ENCODE measurements at regions not wholly inside any gene's neighbourhood (a gene's known extent, or its start where the extent isn't known, plus 50 kb on each side); places are given as distances from the start of the nearest gene placed in this dataset.

- TF ChIP-seq, protein P1, sequence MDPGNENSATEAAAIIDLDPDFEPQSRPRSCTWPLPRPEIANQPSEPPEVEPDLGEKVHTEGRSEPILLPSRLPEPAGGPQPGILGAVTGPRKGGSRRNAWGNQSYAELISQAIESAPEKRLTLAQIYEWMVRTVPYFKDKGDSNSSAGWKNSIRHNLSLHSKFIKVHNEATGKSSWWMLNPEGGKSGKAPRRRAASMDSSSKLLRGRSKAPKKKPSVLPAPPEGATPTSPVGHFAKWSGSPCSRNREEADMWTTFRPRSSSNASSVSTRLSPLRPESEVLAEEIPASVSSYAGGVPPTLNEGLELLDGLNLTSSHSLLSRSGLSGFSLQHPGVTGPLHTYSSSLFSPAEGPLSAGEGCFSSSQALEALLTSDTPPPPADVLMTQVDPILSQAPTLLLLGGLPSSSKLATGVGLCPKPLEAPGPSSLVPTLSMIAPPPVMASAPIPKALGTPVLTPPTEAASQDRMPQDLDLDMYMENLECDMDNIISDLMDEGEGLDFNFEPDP (CRISPR knock-in tag; IDR thresholded peaks at IDR 0.05), result no peak
- TF ChIP-seq ESRRB (CRISPR knock-in tag; IDR thresholded peaks at IDR 0.05; ENCODE audit: borderline replicate concordance), result no peak
- TF ChIP-seq FOS (IDR thresholded peaks at IDR 0.05; ENCODE audit: extremely low read depth, insufficient read length), result no peak
- TF ChIP-seq, protein P2, sequence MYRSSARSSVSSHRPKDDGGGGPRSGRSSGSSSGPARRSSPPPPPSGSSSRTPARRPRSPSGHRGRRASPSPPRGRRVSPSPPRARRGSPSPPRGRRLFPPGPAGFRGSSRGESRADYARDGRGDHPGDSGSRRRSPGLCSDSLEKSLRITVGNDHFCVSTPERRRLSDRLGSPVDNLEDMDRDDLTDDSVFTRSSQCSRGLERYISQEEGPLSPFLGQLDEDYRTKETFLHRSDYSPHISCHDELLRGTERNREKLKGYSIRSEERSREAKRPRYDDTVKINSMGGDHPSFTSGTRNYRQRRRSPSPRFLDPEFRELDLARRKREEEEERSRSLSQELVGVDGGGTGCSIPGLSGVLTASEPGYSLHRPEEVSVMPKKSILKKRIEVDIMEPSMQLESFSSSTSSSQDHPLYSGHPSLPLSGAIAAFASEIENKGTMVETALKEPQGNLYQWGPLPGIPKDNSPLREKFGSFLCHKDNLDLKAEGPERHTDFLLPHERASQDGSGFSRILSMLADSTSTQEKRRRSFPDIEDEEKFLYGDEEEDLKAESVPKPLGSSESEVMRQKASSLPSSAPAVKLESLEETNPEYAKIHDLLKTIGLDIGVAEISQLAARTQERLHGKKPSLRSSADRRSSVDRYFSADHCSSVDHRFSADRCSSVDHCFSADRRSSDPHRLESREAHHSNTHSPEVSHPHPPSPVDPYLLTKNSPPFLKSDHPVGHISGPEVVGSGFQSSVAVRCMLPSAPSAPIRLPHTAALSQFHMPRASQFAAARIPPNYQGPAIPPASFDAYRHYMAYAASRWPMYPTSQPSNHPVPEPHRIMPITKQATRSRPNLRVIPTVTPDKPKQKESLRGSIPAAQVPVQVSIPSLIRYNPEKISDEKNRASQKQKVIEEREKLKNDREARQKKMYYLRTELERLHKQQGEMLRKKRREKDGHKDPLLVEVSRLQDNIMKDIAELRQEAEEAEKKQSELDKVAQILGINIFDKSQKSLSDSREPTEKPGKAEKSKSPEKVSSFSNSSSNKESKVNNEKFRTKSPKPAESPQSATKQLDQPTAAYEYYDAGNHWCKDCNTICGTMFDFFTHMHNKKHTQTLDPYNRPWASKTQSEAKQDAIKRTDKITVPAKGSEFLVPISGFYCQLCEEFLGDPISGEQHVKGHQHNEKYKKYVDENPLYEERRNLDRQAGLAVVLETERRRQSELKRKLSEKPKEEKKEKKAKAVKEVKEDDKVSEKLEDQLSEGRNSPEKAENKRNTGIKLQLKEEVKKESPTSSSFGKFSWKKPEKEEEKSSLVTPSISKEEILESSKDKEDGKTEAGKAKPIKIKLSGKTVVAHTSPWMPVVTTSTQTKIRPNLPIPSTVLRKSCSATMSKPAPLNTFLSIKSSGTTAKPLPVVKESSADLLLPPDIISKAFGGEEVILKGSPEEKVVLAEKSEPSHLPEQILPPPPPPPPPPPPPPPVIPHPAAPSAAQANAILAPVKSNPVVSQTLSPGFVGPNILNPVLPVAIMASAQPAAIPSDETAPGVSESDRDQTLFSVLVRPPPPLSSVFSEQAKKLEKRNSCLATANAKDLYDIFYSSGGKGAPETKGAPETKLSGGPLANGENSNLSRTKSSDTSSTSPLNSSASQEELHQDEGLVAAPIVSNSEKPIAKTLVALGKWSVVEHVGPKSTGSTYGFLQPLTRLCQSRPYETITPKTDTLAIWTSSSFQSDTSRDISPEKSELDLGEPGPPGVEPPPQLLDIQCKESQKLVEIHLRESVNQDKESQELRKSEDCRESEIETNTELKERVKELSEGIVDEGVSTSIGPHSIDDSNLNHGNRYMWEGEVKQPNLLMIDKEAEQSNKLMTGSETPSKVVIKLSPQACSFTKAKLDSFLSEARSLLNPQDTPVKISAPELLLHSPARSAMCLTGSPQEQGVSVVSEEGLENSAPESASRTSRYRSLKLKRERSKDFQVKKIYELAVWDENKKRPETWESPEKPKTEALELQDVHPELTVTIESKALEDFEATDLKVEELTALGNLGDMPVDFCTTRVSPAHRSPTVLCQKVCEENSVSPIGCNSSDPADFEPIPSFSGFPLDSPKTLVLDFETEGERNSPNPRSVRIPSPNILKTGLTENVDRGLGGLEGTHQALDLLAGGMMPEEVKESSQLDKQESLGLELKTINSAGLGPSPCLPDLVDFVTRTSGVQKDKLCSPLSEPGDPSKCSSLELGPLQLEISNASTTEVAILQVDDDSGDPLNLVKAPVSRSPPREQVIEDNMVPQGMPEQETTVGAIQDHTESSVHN (IDR thresholded peaks at IDR 0.05; ENCODE audit: borderline replicate concordance in 1 of 2, low read depth in 1 of 2), result no peak
- no peak for TF ChIP-seq CHD4 (IDR thresholded peaks at IDR 0.05; ENCODE audit: insufficient read depth, insufficient replicate concordance, low read depth, low read length, poor library complexity, severe bottlenecking)
- TF ChIP-seq, protein P3, sequence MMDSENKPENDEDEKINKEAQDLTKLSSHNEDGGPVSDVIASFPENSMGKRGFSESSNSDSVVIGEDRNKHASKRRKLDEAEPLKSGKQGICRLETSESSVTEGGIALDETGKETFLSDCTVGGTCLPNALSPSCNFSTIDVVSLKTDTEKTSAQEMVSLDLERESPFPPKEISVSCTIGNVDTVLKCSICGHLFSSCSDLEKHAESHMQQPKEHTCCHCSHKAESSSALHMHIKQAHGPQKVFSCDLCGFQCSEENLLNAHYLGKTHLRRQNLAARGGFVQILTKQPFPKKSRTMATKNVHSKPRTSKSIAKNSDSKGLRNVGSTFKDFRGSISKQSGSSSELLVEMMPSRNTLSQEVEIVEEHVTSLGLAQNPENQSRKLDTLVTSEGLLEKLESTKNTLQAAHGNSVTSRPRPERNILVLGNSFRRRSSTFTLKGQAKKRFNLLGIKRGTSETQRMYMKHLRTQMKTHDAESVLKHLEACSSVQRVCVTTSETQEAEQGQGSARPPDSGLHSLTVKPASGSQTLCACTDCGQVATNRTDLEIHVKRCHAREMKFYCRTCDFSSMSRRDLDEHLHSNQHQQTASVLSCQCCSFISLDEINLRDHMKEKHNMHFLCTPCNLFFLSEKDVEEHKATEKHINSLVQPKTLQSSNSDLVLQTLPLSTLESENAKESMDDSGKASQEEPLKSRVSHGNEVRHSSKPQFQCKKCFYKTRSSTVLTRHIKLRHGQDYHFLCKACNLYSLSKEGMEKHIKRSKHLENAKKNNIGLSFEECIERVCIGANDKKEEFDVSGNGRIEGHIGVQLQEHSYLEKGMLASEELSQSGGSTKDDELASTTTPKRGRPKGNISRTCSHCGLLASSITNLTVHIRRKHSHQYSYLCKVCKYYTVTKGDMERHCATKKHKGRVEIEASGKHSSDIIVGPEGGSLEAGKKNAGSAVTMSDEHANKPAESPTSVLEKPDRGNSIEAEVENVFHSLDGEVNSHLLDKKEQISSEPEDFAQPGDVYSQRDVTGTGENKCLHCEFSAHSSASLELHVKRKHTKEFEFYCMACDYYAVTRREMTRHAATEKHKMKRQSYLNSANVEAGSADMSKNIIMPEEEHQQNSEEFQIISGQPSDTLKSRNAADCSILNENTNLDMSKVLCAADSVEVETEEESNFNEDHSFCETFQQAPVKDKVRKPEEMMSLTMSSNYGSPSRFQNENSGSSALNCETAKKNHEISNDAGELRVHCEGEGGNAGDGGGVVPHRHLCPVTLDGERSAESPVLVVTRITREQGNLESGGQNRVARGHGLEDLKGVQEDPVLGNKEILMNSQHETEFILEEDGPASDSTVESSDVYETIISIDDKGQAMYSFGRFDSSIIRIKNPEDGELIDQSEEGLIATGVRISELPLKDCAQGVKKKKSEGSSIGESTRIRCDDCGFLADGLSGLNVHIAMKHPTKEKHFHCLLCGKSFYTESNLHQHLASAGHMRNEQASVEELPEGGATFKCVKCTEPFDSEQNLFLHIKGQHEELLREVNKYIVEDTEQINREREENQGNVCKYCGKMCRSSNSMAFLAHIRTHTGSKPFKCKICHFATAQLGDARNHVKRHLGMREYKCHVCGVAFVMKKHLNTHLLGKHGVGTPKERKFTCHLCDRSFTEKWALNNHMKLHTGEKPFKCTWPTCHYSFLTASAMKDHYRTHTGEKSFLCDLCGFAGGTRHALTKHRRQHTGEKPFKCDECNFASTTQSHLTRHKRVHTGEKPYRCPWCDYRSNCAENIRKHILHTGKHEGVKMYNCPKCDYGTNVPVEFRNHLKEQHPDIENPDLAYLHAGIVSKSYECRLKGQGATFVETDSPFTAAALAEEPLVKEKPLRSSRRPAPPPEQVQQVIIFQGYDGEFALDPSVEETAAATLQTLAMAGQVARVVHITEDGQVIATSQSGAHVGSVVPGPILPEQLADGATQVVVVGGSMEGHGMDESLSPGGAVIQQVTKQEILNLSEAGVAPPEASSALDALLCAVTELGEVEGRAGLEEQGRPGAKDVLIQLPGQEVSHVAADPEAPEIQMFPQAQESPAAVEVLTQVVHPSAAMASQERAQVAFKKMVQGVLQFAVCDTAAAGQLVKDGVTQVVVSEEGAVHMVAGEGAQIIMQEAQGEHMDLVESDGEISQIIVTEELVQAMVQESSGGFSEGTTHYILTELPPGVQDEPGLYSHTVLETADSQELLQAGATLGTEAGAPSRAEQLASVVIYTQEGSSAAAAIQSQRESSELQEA (IDR thresholded peaks at IDR 0.05; ENCODE audit: low read depth), result no peak
- no peak for TF ChIP-seq CEBPG (CRISPR knock-in tag; IDR thresholded peaks at IDR 0.05)
- TF ChIP-seq CEBPG (tag; conservative IDR thresholded peaks at IDR 0.05 in 1 of 2, IDR thresholded peaks at IDR 0.05 in 1 of 2), result no peak
Observed at GRCh38 chr4:111512081-111512783, 633.0 kb upstream of the FAM241A start (continued).
